ENCODE measurements at regions not wholly inside any gene's neighbourhood (a gene's known extent, or its start where the extent isn't known, plus 50 kb on each side); places are given as distances from the start of the nearest gene placed in this dataset.

DNA sequence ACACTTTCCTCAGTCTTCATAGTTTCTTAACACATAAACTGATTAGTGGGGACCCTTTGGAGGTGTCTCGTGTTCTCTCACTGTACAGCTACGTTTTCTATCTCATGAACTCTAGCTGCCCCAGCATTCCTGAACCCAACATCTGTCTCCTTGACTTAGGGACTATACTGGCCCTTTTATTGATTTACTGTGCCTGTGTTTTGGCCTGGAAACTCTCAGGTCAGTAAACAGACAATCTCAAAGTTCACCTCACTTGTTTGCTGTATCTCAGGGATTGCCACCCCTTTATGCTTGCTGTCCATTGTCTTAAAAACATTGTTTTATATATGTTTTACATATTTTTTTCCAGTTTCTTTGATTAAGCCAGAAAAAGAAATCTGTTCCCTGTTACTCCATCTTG, 222.8 kb downstream of the FAM170A start:
- H2AK5ac ChIP-seq (ENCODE audit: low read depth, low read length) = no peak overlapping the region
- no peak for DNase-seq (ENCODE audit: low spot score)
- H3K27ac ChIP-seq (replicated peaks; ENCODE audit: low read length) = no peak overlapping the region
- H3K4me3 ChIP-seq (ENCODE audit: low read length in 2 of 2) = no peak overlapping the region
- H3K9ac ChIP-seq (ENCODE audit: low read depth, low read length, poor library complexity) = no peak overlapping the region
- H3K79me1 ChIP-seq (ENCODE audit: low read depth, low read length) = no peaks in the 10 kb centered on the region
- H2BK15ac ChIP-seq (ENCODE audit: low read length) = no peak overlapping the region
- no peak overlapping the region for H2BK5ac ChIP-seq (ENCODE audit: low read length)
- no peak overlapping the region for H2BK120ac ChIP-seq (ENCODE audit: low read depth, low read length)
- no peak overlapping the region for H2AFZ ChIP-seq (ENCODE audit: low read length)
- H3K27me3 ChIP-seq (ENCODE audit: control insufficient read depth in 3 of 3, insufficient read depth in 3 of 3, low read depth in 1 of 3, low read length in 3 of 3) = no peaks in the 10 kb centered on the region
- H2BK12ac ChIP-seq (ENCODE audit: low read length) = no peak overlapping the region
- no peaks in the 10 kb centered on the region for H3K4me1 ChIP-seq (ENCODE audit: control insufficient read depth in 2 of 2, insufficient read depth in 1 of 2, low read depth in 1 of 2, low read length in 2 of 2)
- WGBS, 2 donors (ENCODE audit: extremely low coverage in 2 of 2, insufficient read length in 2 of 2, insufficient replicate concordance in 1 of 2) = no CpG with 5 or more reads among the region's 2 CpGs
- H3K14ac ChIP-seq (ENCODE audit: low read length) = no peak overlapping the region
- H4K8ac ChIP-seq (ENCODE audit: low read depth, low read length) = no peak overlapping the region
- H3K18ac ChIP-seq (ENCODE audit: low read length) = no peak overlapping the region
- H3K4me2 ChIP-seq (ENCODE audit: insufficient read depth, low read length, poor library complexity, severe bottlenecking) = no peak overlapping the region
- no peak overlapping the region for H4K91ac ChIP-seq (ENCODE audit: low read depth, low read length, poor library complexity)
- no peak overlapping the region for H3K23ac ChIP-seq (ENCODE audit: low read depth, low read length, poor library complexity)
- no peaks in the 10 kb centered on the region for H3K36me3 ChIP-seq (replicated peaks in 1 of 2; ENCODE audit: control insufficient read depth in 2 of 2, insufficient read depth in 2 of 2, low read length in 2 of 2)
- no peak overlapping the region for H3K4ac ChIP-seq (ENCODE audit: low read length)
- H3K9me3 ChIP-seq (replicated peaks in 1 of 2; ENCODE audit: control insufficient read depth in 2 of 2, insufficient read depth in 1 of 2, low read depth in 1 of 2, low read length in 2 of 2) = no peaks in the 10 kb centered on the region

DNA sequence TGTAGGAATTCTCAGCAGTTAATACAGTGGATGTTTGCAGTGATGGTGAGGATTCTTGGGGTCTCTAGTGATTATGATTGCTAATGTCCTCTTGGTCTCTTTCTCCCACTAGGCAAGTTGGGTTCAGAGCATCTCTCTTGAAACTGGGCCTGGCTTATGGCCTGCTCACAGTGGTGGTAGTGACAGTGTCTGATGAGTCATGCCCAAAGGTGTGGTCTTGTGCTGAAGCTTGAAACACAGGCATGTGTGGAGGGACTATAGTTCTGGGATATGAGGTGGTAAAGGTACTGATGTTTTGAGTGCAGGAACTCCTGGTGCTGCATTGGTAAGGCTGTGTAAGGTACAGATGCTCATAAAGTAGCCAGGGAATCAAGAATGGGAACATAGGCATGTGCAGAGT, 231.1 kb downstream of the FAM170A start:
- Histone ChIP-seq H2AK5ac (ENCODE audit: low read depth, low read length) (no peak overlapping the region), H2AFZ (ENCODE audit: low read length) (no peak overlapping the region), H4K8ac (ENCODE audit: low read depth, low read length) (no peak overlapping the region), H3K4me1 (ENCODE audit: control insufficient read depth in 2 of 2, insufficient read depth in 1 of 2, low read depth in 1 of 2, low read length in 2 of 2) (peaks cover 2 to 4% of the 10 kb centered on the region in 2 donors), H3K36me3 (replicated peaks in 1 of 2; ENCODE audit: control insufficient read depth in 2 of 2, insufficient read depth in 2 of 2, low read length in 2 of 2) (no peaks in the 10 kb centered on the region), H2BK12ac (ENCODE audit: low read length) (no peak overlapping the region), H3K27ac (replicated peaks; ENCODE audit: low read length) (no peak overlapping the region), H3K23ac (ENCODE audit: low read depth, low read length, poor library complexity) (no peak overlapping the region), H3K4me2 (ENCODE audit: insufficient read depth, low read length, poor library complexity, severe bottlenecking) (no peak overlapping the region), H2BK120ac (ENCODE audit: low read depth, low read length) (no peak overlapping the region), H3K14ac (ENCODE audit: low read length) (no peak overlapping the region), H3K27me3 (ENCODE audit: control insufficient read depth in 3 of 3, insufficient read depth in 3 of 3, low read depth in 1 of 3, low read length in 3 of 3) (no peaks in the 10 kb centered on the region), H2BK5ac (ENCODE audit: low read length) (no peak overlapping the region), H3K79me1 (ENCODE audit: low read depth, low read length) (no peaks in the 10 kb centered on the region), H3K4ac (ENCODE audit: low read length) (no peak overlapping the region), H4K91ac (ENCODE audit: low read depth, low read length, poor library complexity) (peak overlapping the region; percentile 17), H3K9me3 (replicated peaks in 1 of 2; ENCODE audit: control insufficient read depth in 2 of 2, insufficient read depth in 1 of 2, low read depth in 1 of 2, low read length in 2 of 2) (peaks cover 0 to 2% of the 10 kb centered on the region in 2 donors), H3K9ac (ENCODE audit: low read depth, low read length, poor library complexity) (no peak overlapping the region), H2BK15ac (ENCODE audit: low read length) (no peak overlapping the region), H3K4me3 (ENCODE audit: low read length in 2 of 2) (no peak overlapping the region), H3K18ac (ENCODE audit: low read length) (no peak overlapping the region)
- DNase-seq (ENCODE audit: low spot score) = no peak

DNA sequence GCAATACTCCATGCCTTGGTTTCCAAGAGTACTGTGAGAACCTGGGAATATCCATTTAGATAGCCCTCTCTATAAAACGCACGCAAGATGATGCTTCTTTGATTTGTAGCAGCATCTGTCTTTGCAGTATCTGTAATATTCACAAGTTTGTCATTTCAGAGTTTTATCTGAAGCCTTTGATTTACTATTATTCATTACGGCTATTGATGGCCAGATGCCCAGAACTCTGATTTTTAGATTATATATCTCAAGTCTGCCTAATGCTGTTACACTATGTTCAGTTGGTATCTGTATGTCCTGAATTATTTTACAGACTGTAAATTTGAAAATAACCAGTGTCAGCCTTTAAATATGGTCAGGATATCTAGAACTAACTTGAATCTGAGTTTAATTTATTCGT, 233.3 kb downstream of the FAM170A start:
- Histone ChIP-seq H3K14ac (ENCODE audit: low read length) (no peak overlapping the region), H3K27ac (replicated peaks; ENCODE audit: low read length) (no peak overlapping the region), H2AK5ac (ENCODE audit: low read depth, low read length) (no peak overlapping the region), H2BK120ac (ENCODE audit: low read depth, low read length) (no peak overlapping the region), H3K4me2 (ENCODE audit: insufficient read depth, low read length, poor library complexity, severe bottlenecking) (no peak overlapping the region), H3K4ac (ENCODE audit: low read length) (no peak overlapping the region), H3K18ac (ENCODE audit: low read length) (no peak overlapping the region), H3K4me3 (ENCODE audit: low read length in 2 of 2) (no peak overlapping the region), H3K79me1 (ENCODE audit: low read depth, low read length) (no peaks in the 10 kb centered on the region), H4K8ac (ENCODE audit: low read depth, low read length) (no peak overlapping the region), H4K91ac (ENCODE audit: low read depth, low read length, poor library complexity) (no peak overlapping the region), H3K36me3 (replicated peaks in 1 of 2; ENCODE audit: control insufficient read depth in 2 of 2, insufficient read depth in 2 of 2, low read length in 2 of 2) (no peaks in the 10 kb centered on the region), H3K4me1 (ENCODE audit: control insufficient read depth in 2 of 2, insufficient read depth in 1 of 2, low read depth in 1 of 2, low read length in 2 of 2) (peaks cover 2 to 4% of the 10 kb centered on the region in 2 donors), H3K9me3 (replicated peaks in 1 of 2; ENCODE audit: control insufficient read depth in 2 of 2, insufficient read depth in 1 of 2, low read depth in 1 of 2, low read length in 2 of 2) (peaks cover 0 to 2% of the 10 kb centered on the region in 2 donors), H3K9ac (ENCODE audit: low read depth, low read length, poor library complexity) (no peak overlapping the region), H2BK15ac (ENCODE audit: low read length) (no peak overlapping the region), H2BK5ac (ENCODE audit: low read length) (no peak overlapping the region), H3K27me3 (ENCODE audit: control insufficient read depth in 3 of 3, insufficient read depth in 3 of 3, low read depth in 1 of 3, low read length in 3 of 3) (no peaks in the 10 kb centered on the region), H2BK12ac (ENCODE audit: low read length) (no peak overlapping the region), H3K23ac (ENCODE audit: low read depth, low read length, poor library complexity) (no peak overlapping the region), H2AFZ (ENCODE audit: low read length) (no peak overlapping the region)
- WGBS, 2 donors (ENCODE audit: extremely low coverage in 2 of 2, insufficient read length in 2 of 2, insufficient replicate concordance in 1 of 2) = no CpG with 5 or more reads among the region's 4 CpGs
- DNase-seq (ENCODE audit: low spot score) = no peak

DNA sequence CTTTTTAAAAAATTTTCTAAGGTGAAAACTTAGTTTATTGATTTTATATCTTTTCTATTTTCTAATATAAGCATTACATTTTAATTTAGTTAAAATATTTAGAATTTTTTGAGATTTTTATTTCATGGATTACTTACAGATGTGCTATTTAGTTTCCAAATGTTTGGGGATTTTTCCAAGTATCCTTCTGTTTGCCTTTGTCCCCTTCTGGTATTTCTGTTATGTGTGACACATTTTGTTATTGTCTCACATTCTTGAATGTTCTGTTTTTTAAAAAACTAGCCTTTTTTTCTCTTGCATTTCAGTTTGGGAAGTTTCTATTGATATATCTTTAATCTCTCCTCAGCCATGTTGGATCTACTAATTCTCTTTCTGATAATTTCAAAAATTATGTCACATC, 234.9 kb downstream of the FAM170A start:
- no peak overlapping the region for H3K14ac ChIP-seq (ENCODE audit: low read length)
- DNase-seq (ENCODE audit: low spot score) = no peak
- no peak overlapping the region for H3K18ac ChIP-seq (ENCODE audit: low read length)
- no peak overlapping the region for H2AFZ ChIP-seq (ENCODE audit: low read length)
- H3K27ac ChIP-seq (replicated peaks; ENCODE audit: low read length) = no peak overlapping the region
- no peak overlapping the region for H3K4ac ChIP-seq (ENCODE audit: low read length)
- peaks cover 0 to 2% of the 10 kb centered on the region in 2 donors for H3K9me3 ChIP-seq (replicated peaks in 1 of 2; ENCODE audit: control insufficient read depth in 2 of 2, insufficient read depth in 1 of 2, low read depth in 1 of 2, low read length in 2 of 2)
- H3K27me3 ChIP-seq (ENCODE audit: control insufficient read depth in 3 of 3, insufficient read depth in 3 of 3, low read depth in 1 of 3, low read length in 3 of 3) = no peaks in the 10 kb centered on the region
- no peak overlapping the region for H3K4me2 ChIP-seq (ENCODE audit: insufficient read depth, low read length, poor library complexity, severe bottlenecking)
- no peak overlapping the region for H3K4me3 ChIP-seq (ENCODE audit: low read length in 2 of 2)
- no peaks in the 10 kb centered on the region for H3K36me3 ChIP-seq (replicated peaks in 1 of 2; ENCODE audit: control insufficient read depth in 2 of 2, insufficient read depth in 2 of 2, low read length in 2 of 2)
- no peak overlapping the region for H2BK5ac ChIP-seq (ENCODE audit: low read length)
- no peak overlapping the region for H2BK12ac ChIP-seq (ENCODE audit: low read length)
- H4K8ac ChIP-seq (ENCODE audit: low read depth, low read length) = no peak overlapping the region
- H3K23ac ChIP-seq (ENCODE audit: low read depth, low read length, poor library complexity) = no peak overlapping the region
- H2BK120ac ChIP-seq (ENCODE audit: low read depth, low read length) = no peak overlapping the region
- H3K4me1 ChIP-seq (ENCODE audit: control insufficient read depth in 2 of 2, insufficient read depth in 1 of 2, low read depth in 1 of 2, low read length in 2 of 2) = peaks cover 2 to 4% of the 10 kb centered on the region in 2 donors
- no peaks in the 10 kb centered on the region for H3K79me1 ChIP-seq (ENCODE audit: low read depth, low read length)
- H3K9ac ChIP-seq (ENCODE audit: low read depth, low read length, poor library complexity) = no peak overlapping the region
- no peak overlapping the region for H4K91ac ChIP-seq (ENCODE audit: low read depth, low read length, poor library complexity)
- no peak overlapping the region for H2BK15ac ChIP-seq (ENCODE audit: low read length)
- no peak overlapping the region for H2AK5ac ChIP-seq (ENCODE audit: low read depth, low read length)

Measured in neuronal stem cell (in vitro differentiated cells).